GM18868 (cell line): ENCODE measurements at regions not wholly inside any gene's neighbourhood (a gene's known extent, or its start where the extent isn't known, plus 50 kb on each side); places are given as distances from the start of the nearest gene placed in this dataset.
"Not testable (repeated sequence)": the region's sequence is repeated elsewhere in the genome, so short reads cannot be mapped to it uniquely, and the experiment has no call there.

ENCODE experiments used
- ATAC-seq: cut with Tn5 transposase; IDR thresholded peaks from one replicate; pipeline ENCODE4 v1.9.1; 2021; ENCODE audit warnings: mild to moderate bottlenecking, moderate library complexity; ENCODE audit not compliant: unreplicated experiment

- ATAC-seq = no peak
These were observed 74.5 kb upstream of the ZPLD1 start for GRCh38 chr3:102360183-102360860.

- ATAC-seq = no peak
These were observed 73.7 kb upstream of the ZPLD1 start for GRCh38 chr3:102361101-102361500.

GRCh38 chr3:102366116-102366515, 68.7 kb upstream of the ZPLD1 start:
- not testable (repeated sequence) for ATAC-seq

GRCh38 chr3:102374863-102375634, 59.8 kb upstream of the ZPLD1 start:
- no peak for ATAC-seq

- no peak for ATAC-seq
These were observed 56.6 kb upstream of the ZPLD1 start for GRCh38 chr3:102378216-102378615.

GRCh38 chr3:102382201-102382600, 52.6 kb upstream of the ZPLD1 start:
- not testable (repeated sequence) for ATAC-seq
